Subcutaneous abdominal adipose tissue (tissue), 5 donors: ENCODE measurements at regions not wholly inside any gene's neighbourhood (a gene's known extent, or its start where the extent isn't known, plus 50 kb on each side); places are given as distances from the start of the nearest gene placed in this dataset.

Source experiments
- H3K27ac ChIP-seq: one replicate; pipeline ENCODE4 v1.7.0; 2013; ENCODE audit warnings: low read depth, mild to moderate bottlenecking, inconsistent platforms, low read length, moderate library complexity
- H3K27me3 ChIP-seq, 5 donors: one replicate each; pipeline ENCODE4 v1.7.0; 2013; ENCODE audit warnings: low read length in 5 of 5, inconsistent platforms in 1 of 5; ENCODE audit not compliant: control insufficient read depth in 5 of 5, insufficient read depth in 4 of 5
- H3K36me3 ChIP-seq, 5 donors: one replicate each; pipeline ENCODE4 v1.7.0; 2013; ENCODE audit warnings: low read length in 5 of 5; ENCODE audit not compliant: control insufficient read depth in 5 of 5, insufficient read depth in 5 of 5
- H3K4me1 ChIP-seq, 5 donors: one replicate each; pipeline ENCODE4 v1.7.0; 2013; ENCODE audit warnings: low read length in 5 of 5, mild to moderate bottlenecking in 3 of 5, moderate library complexity in 1 of 5; ENCODE audit not compliant: control insufficient read depth in 5 of 5, insufficient read depth in 5 of 5
- H3K4me3 ChIP-seq, 5 donors: one replicate each; pipeline ENCODE4 v1.7.0; 2013; ENCODE audit warnings: low read length in 5 of 5, low read depth in 1 of 5
- H3K9ac ChIP-seq, 5 donors: one replicate each; pipeline ENCODE4 v1.7.0; 2013; ENCODE audit warnings: low read length in 5 of 5, mild to moderate bottlenecking in 4 of 5, moderate library complexity in 3 of 5
- H3K9me3 ChIP-seq, 5 donors: one replicate each; pipeline ENCODE4 v1.7.0; 2013; ENCODE audit warnings: low read length in 5 of 5; ENCODE audit not compliant: control insufficient read depth in 5 of 5
- donor health status: healthy.
- donor health status: healthy.
- donor health status: healthy.
- donor health status: healthy.
- donor health status: healthy.

GRCh38 chrX:137234651-137235402 lies 201.0 kb upstream of the GPR101 start:
- Histone ChIP-seq H3K9ac (no peak overlapping the region), H3K27ac (no peak overlapping the region), H3K36me3 (no peaks in the 10 kb centered on the region), H3K4me3 (no peak overlapping the region), H3K9me3 (no peaks in the 10 kb centered on the region), H3K4me1 (peaks cover 0 to 5% (median 0%) of the 10 kb centered on the region in 5 donors), H3K27me3 (peaks cover 0 to 4% (median 3%) of the 10 kb centered on the region in 5 donors)

GRCh38 chrX:137233478-137233877 lies 199.7 kb upstream of the GPR101 start:
- Histone ChIP-seq H3K4me3 (no peak overlapping the region), H3K36me3 (no peaks in the 10 kb centered on the region), H3K4me1 (peaks cover 0 to 5% (median 0%) of the 10 kb centered on the region in 5 donors), H3K9me3 (no peaks in the 10 kb centered on the region), H3K27me3 (peaks cover 0 to 4% (median 0%) of the 10 kb centered on the region in 5 donors), H3K9ac (no peak overlapping the region), H3K27ac (no peak overlapping the region)

GRCh38 chrX:137227151-137227550 lies 193.4 kb upstream of the GPR101 start:
- Histone ChIP-seq H3K4me3 (no peak overlapping the region), H3K4me1 (peaks cover 0 to 5% (median 0%) of the 10 kb centered on the region in 5 donors), H3K36me3 (no peaks in the 10 kb centered on the region), H3K9ac (no peak overlapping the region), H3K27me3 (peaks cover 0 to 3% (median 0%) of the 10 kb centered on the region in 5 donors), H3K27ac (no peak overlapping the region), H3K9me3 (no peaks in the 10 kb centered on the region)

GRCh38 chrX:137215467-137215866 lies 181.7 kb upstream of the GPR101 start:
- H3K4me3 ChIP-seq: no peak overlapping the region
- H3K27me3 ChIP-seq: peaks cover 0 to 5% (median 0%) of the 10 kb centered on the region in 5 donors
- H3K4me1 ChIP-seq: no peaks in the 10 kb centered on the region
- no peaks in the 10 kb centered on the region for H3K9me3 ChIP-seq
- no peak overlapping the region for H3K27ac ChIP-seq
- no peak overlapping the region for H3K9ac ChIP-seq
- H3K36me3 ChIP-seq: no peaks in the 10 kb centered on the region

GRCh38 chrX:137212078-137212632 lies 178.4 kb upstream of the GPR101 start:
- Histone ChIP-seq H3K4me3 (no peak overlapping the region), H3K4me1 (no peaks in the 10 kb centered on the region), H3K9ac (no peak overlapping the region), H3K36me3 (no peaks in the 10 kb centered on the region), H3K27ac (no peak overlapping the region), H3K9me3 (no peaks in the 10 kb centered on the region), H3K27me3 (peaks cover 0 to 5% (median 0%) of the 10 kb centered on the region in 5 donors)

- H3K4me1 ChIP-seq: no peaks in the 10 kb centered on the region
- no peak overlapping the region for H3K4me3 ChIP-seq
- H3K36me3 ChIP-seq: no peaks in the 10 kb centered on the region
- peaks cover 5 to 25% (median 14%) of the 10 kb centered on the region in 5 donors for H3K27me3 ChIP-seq
- H3K27ac ChIP-seq: no peak overlapping the region
- H3K9ac ChIP-seq: no peak overlapping the region
- H3K9me3 ChIP-seq: no peaks in the 10 kb centered on the region
Measured at GRCh38 chrX:137198040-137198439, 164.2 kb upstream of the GPR101 start.

- Histone ChIP-seq H3K9me3 (no peaks in the 10 kb centered on the region), H3K4me3 (no peak overlapping the region), H3K36me3 (no peaks in the 10 kb centered on the region), H3K27ac (no peak overlapping the region), H3K4me1 (no peaks in the 10 kb centered on the region), H3K9ac (no peak overlapping the region), H3K27me3 (peaks cover 5 to 23% (median 14%) of the 10 kb centered on the region in 5 donors)
Measured at GRCh38 chrX:137195991-137196390, 162.2 kb upstream of the GPR101 start.

- no peak overlapping the region for H3K4me3 ChIP-seq
- no peaks in the 10 kb centered on the region for H3K36me3 ChIP-seq
- H3K9me3 ChIP-seq: peaks cover 0 to 2% (median 0%) of the 10 kb centered on the region in 5 donors
- no peak overlapping the region for H3K27ac ChIP-seq
- peaks cover 5 to 23% (median 14%) of the 10 kb centered on the region in 5 donors for H3K27me3 ChIP-seq
- no peak overlapping the region for H3K9ac ChIP-seq
- no peaks in the 10 kb centered on the region for H3K4me1 ChIP-seq
Measured at GRCh38 chrX:137195296-137195695, 161.5 kb upstream of the GPR101 start.

GRCh38 chrX:137194164-137194563 lies 160.4 kb upstream of the GPR101 start:
- H3K9ac ChIP-seq: no peak overlapping the region
- no peaks in the 10 kb centered on the region for H3K36me3 ChIP-seq
- no peak overlapping the region for H3K27ac ChIP-seq
- H3K9me3 ChIP-seq: peaks cover 0 to 6% (median 3%) of the 10 kb centered on the region in 5 donors
- peaks cover 2 to 22% (median 12%) of the 10 kb centered on the region in 5 donors for H3K27me3 ChIP-seq
- no peak overlapping the region for H3K4me3 ChIP-seq
- H3K4me1 ChIP-seq: no peaks in the 10 kb centered on the region

GRCh38 chrX:137187540-137187939 lies 153.7 kb upstream of the GPR101 start:
- Histone ChIP-seq H3K9ac (no peak overlapping the region), H3K27ac (no peak overlapping the region), H3K27me3 (peaks cover 0 to 4% (median 0%) of the 10 kb centered on the region in 5 donors), H3K9me3 (peaks cover 0 to 6% (median 3%) of the 10 kb centered on the region in 5 donors), H3K4me3 (no peak overlapping the region), H3K4me1 (no peaks in the 10 kb centered on the region), H3K36me3 (no peaks in the 10 kb centered on the region)
